ENCODE measurements at regions not wholly inside any gene's neighbourhood (a gene's known extent, or its start where the extent isn't known, plus 50 kb on each side); places are given as distances from the start of the nearest gene placed in this dataset.

DNA sequence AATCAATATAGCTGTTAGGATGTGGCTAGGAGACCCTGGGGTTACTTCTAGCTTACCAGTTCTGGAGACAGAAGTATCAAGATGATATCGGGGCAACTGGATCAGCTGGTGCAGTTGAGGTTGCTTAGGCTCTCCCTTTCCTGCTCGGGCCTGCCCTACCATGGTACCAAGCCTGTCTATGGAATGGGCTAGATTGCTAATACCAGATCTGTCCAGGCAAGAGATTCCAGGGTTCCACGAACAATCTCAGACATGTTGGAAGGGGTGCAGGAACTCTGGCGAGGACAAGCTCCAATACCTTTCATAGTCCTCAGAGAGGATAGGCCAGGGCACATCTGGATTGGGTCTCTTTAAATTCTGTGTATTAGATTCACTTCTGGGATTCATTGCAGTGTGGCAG lies 53.8 kb downstream of the ADM start:
- no peak for DNase-seq (ENCODE audit: low spot score)

DNA sequence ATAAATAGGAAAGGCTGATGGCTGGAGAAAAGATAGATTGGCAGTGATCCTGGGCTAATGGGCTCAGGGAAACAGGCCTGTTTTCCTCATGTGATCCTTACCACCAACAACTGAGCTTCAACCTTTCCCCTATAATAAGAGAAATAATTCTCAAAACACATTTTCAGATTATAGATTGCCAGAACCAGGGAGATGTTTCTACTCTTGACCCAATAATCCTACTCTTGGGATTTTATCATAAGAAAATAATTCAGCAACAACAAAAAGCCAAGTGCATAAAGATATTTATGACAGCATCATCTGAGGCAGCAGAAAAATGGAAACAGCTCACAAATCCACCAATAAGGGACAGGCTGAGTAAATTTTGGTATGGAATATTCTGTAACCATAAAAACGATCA lies 54.3 kb downstream of the ADM start:
- no peak for DNase-seq (ENCODE audit: low spot score)

GRCh38 chr11:10360835-10361234 lies 56.0 kb downstream of the ADM start:
- DNase-seq (ENCODE audit: low spot score), result no peak

GRCh38 chr11:10365045-10365444 lies 60.2 kb downstream of the ADM start:
- DNase-seq (ENCODE audit: low spot score), result no peak

DNA sequence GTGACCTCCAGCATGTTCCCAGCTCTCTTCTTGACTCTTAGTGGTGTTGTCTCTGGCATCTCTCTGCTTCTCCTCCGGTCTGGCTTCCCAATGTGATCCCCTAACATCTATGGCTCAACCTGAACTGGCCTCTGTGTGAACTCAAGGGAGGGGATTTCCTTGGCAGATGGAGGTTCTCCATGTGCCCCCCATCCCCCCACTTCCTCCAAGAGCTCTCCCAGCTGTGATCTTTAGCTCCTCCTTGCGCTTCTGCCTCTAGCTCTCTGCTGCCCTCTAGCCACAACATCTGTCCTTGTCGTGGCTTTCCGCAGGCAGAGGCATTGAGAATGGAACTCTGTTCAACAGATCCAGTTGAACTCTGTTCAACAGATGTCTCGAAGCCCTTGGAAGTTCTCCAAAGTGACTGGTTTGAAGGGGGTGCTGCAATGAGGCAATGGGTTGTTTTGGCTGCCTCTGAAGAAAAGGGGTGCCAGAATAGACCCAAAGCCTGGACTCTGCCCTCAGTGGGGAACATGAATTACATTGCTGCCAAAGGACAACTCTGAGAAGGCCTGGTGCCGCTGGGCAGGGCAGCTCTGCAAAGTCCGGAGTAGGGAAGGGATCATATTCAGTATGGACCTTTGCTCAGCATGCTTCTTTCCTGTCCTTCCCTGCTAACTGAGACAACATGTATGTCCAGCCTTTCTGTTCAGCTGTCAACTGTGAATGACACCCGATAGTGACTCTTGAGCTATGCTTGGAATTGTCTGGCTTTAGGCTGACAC lies 61.9 kb downstream of the ADM start:
- peak; percentile 96 for DNase-seq (ENCODE audit: low spot score)

GRCh38 chr11:10371926-10372641 lies 67.2 kb downstream of the ADM start:
- no peak for DNase-seq (ENCODE audit: low spot score)

GRCh38 chr11:10373340-10373739 lies 68.5 kb downstream of the ADM start:
- no peak for DNase-seq (ENCODE audit: low spot score)

- DNase-seq (ENCODE audit: low spot score), result no peak
Measured at GRCh38 chr11:10373929-10374328, 69.1 kb downstream of the ADM start.

DNA sequence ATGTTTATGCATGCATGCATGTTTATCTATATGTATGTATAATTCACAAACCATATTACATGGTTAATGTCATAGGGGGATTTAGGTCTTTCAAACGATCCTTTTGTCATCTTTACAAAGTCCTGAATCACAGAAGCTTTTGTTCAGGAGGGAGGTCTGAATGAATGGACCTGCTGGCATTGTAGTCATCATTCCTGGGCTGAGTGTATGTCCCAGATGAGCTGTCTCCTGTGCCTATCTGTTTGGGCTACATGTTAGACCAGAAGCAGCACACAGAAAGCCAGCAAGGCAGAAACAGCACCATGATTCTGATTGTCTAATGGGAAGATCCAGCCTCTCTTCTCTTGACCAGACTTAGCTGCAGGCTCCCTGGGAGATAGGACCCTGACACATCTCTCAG lies 69.5 kb downstream of the ADM start:
- no peak for DNase-seq (ENCODE audit: low spot score)

DNA sequence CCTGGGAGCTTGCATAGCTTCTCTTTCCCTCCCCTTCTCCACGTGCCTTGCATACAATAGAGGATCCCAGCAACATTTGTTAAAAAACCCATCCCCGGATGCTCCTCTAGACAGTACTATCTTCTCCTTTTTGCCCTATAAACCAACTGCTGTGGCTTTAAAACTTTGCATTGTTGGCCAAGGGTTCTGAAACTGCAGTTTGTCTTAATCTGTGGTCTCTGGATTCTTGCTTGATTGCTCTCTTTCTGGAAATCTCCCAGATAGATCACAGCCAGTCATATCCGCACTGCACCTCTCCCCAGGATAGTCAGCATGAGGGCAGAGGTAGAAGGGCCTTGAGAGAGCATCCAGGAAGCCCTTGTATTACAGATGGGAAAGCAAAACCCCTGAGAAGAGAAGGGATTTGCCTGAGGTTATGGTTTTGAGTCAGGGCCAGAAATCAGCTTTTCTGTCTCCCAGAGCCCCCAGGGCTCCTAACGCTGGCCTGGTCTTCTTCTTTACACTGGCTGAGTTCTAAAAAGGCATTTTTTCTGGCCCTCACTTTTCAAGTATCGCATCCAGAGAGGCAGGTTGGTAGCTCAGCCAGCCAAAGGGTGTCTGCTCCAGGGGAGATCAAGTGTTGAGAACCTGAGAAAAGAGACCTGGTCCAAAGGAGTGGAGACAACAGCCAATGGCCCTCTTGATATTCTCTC lies 70.6 kb downstream of the ADM start:
- no peak for DNase-seq (ENCODE audit: low spot score)

GRCh38 chr11:10376061-10376460 lies 71.2 kb downstream of the ADM start:
- no peak for DNase-seq (ENCODE audit: low spot score)

DNA sequence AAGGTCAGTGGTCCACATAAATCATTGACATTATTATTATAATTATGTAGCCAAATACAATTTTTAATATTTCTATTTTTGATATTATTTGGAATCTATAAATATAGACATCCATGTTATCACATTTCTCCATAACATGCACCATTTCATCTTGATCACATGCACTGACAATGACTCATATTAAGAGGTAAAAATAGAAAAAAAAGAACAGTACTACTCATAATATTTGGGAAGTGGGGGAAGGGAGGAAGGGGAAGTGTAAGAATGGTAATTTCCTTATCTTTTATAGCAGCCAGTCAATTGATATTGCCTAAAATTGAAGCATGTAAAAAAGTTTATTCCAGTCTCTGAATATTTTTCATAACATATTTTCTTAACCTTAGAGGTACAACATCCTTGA lies 72.3 kb downstream of the ADM start:
- DNase-seq (ENCODE audit: low spot score), result no peak

DNA sequence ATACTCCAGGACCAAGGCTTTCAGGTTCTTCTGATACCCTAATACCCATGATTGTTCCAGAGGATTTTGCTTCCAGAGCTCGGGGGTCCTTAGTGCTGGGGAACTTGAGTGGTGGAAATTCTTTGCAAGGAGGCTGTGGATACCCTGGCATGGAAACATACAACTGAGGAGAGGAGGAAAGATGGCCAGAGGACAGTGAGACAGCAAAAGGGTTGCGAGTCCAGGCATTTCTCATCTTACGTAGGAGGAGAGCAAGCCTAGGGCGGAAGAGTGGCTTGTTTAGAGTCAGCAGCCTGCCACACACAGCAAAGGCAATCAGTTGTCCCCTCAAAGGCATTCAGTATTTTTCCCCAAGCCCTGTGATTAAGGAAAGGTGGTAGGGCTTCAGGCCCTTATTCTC lies 73.5 kb downstream of the ADM start:
- no peak for DNase-seq (ENCODE audit: low spot score)

- no peak for DNase-seq (ENCODE audit: low spot score)
Measured at GRCh38 chr11:10379022-10379421, 74.1 kb downstream of the ADM start.

- no peak for DNase-seq (ENCODE audit: low spot score)
Measured at GRCh38 chr11:10379426-10379825, 74.6 kb downstream of the ADM start.

GRCh38 chr11:10379871-10380568 lies 75.0 kb upstream of the AMPD3 start:
- no peak for DNase-seq (ENCODE audit: low spot score)

- DNase-seq (ENCODE audit: low spot score), result no peak
Measured at GRCh38 chr11:10380921-10381320, 74.1 kb upstream of the AMPD3 start.

GRCh38 chr11:10381736-10382135 lies 73.3 kb upstream of the AMPD3 start:
- DNase-seq (ENCODE audit: low spot score), result no peak

DNA sequence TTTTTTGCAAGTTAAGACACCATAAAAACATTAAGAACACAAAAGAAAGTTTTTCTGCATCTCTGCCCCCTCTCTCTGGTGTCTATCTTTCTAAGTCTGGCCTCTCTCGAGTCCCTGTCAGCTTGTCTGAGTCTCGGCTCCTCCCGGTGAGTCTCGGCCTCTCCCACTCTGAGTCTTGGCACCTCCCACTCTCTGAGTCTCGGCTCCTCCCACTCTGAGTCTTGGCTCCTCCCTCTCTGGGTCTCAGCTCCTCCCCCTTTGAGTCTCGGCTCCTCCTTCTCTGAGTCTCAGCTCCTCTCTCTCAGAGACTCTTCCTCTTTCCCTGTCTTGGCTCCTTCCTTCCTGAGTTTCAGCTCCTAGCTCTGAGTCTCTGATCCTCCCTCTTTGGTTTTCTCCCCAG lies 72.5 kb upstream of the AMPD3 start:
- DNase-seq (ENCODE audit: low spot score), result no peak

DNA sequence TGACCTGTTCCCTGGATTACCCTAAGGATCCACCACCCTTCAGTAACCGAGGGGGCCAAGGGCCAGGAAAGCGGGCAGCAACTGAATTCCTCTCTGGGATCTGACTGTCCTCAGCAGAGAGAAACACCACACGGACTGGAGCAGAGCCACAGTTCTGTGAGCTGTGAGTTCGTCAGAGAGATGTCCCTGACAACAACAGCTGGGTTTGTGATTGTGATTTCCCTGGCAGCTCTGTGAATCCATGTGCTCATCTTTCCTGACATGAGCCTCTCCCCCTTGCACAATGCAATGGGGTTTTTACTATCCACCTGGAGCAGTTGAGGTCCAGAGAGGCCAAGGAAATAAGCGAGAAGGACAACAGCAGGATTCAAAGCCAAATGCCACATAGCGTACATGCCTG lies 69.4 kb upstream of the AMPD3 start:
- DNase-seq (ENCODE audit: low spot score), result no peak

GRCh38 chr11:10386361-10386760 lies 68.7 kb upstream of the AMPD3 start:
- no peak for DNase-seq (ENCODE audit: low spot score)

DNA sequence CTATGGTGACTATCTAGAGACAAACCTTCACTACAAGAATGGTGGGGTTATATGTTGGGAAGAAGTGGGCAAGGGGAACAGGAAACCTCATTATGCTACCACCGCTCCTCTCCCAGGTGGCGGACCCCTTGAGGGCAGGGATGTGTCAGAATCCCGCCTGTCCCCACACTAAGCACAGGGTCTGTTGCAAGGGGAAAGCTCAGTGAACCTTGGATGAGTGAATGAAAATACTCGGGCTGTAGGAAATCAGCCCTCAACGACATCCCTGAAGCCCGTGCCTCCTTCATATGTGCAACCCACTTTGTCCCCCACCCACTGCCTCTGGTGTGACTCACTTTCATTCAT lies 68.2 kb upstream of the AMPD3 start:
- DNase-seq (ENCODE audit: low spot score), result no peak

All from H4 (cell line).